Neuron (in vitro differentiated cells): ENCODE measurements at regions not wholly inside any gene's neighbourhood (a gene's known extent, or its start where the extent isn't known, plus 50 kb on each side); places are given as distances from the start of the nearest gene placed in this dataset.

ENCODE experiments used
- H2AFZ ChIP-seq: one replicate; pipeline ENCODE4 v1.6.1; 2013; ENCODE audit warnings: low read depth, mild to moderate bottlenecking, inconsistent platforms, low read length, moderate library complexity
- H3K27me3 ChIP-seq: one replicate; pipeline ENCODE4 v1.6.1; 2013; ENCODE audit warnings: low read length; ENCODE audit not compliant: insufficient read depth
- H3K36me3 ChIP-seq: one replicate; pipeline ENCODE4 v1.6.1; 2013; ENCODE audit warnings: low read length; ENCODE audit not compliant: insufficient read depth
- H3K4me1 ChIP-seq: one replicate; pipeline ENCODE4 v1.6.1; 2013; ENCODE audit warnings: low read length; ENCODE audit not compliant: insufficient read depth
- H3K4me3 ChIP-seq: 2 replicates; pipeline ENCODE4 v1.5.1; 2013; ENCODE audit warnings: mild to moderate bottlenecking, low read length, moderate library complexity
- H3K9me3 ChIP-seq: one replicate; pipeline ENCODE4 v1.6.1; 2013; ENCODE audit warnings: low read length

GRCh38 chr5:88144219-88145001 is 124.2 kb downstream of the TMEM161B start:
- Histone ChIP-seq H3K36me3 (no peaks in the 10 kb centered on the region), H3K27me3 (peaks cover 3% of the 10 kb centered on the region), H2AFZ (no peak overlapping the region), H3K4me3 (no peak overlapping the region), H3K4me1 (peaks cover 35% of the 10 kb centered on the region), H3K9me3 (no peaks in the 10 kb centered on the region)

- H3K36me3 ChIP-seq: no peaks in the 10 kb centered on the region
- peak overlapping the region; percentile 53 for H3K4me3 ChIP-seq
- H2AFZ ChIP-seq: no peak overlapping the region
- peaks cover 3% of the 10 kb centered on the region for H3K27me3 ChIP-seq
- no peaks in the 10 kb centered on the region for H3K9me3 ChIP-seq
- peaks cover 35% of the 10 kb centered on the region for H3K4me1 ChIP-seq
Measured at GRCh38 chr5:88143693-88144218, 124.9 kb downstream of the TMEM161B start.

- Histone ChIP-seq H3K4me3 (peak overlapping the region; percentile 53), H3K27me3 (peaks cover 5% of the 10 kb centered on the region), H3K9me3 (no peaks in the 10 kb centered on the region), H3K4me1 (peaks cover 35% of the 10 kb centered on the region), H3K36me3 (no peaks in the 10 kb centered on the region), H2AFZ (no peak overlapping the region)
Measured at GRCh38 chr5:88142886-88143692, 125.6 kb downstream of the TMEM161B start.

GRCh38 chr5:88142636-88142885 is 126.1 kb downstream of the TMEM161B start:
- Histone ChIP-seq H3K9me3 (no peaks in the 10 kb centered on the region), H3K4me3 (peak overlapping the region; percentile 53), H3K4me1 (peaks cover 35% of the 10 kb centered on the region), H3K36me3 (no peaks in the 10 kb centered on the region), H2AFZ (peak overlapping the region; percentile 18), H3K27me3 (peaks cover 6% of the 10 kb centered on the region)

- Histone ChIP-seq H3K9me3 (no peaks in the 10 kb centered on the region), H3K4me1 (peaks cover 33% of the 10 kb centered on the region), H2AFZ (peak overlapping the region; percentile 56), H3K4me3 (peak overlapping the region; percentile 53), H3K36me3 (no peaks in the 10 kb centered on the region), H3K27me3 (peaks cover 9% of the 10 kb centered on the region)
Measured at GRCh38 chr5:88140856-88141752, 127.5 kb downstream of the TMEM161B start.

- H3K4me1 ChIP-seq: peaks cover 29% of the 10 kb centered on the region
- peak overlapping the region; percentile 56 for H2AFZ ChIP-seq
- H3K4me3 ChIP-seq: peak overlapping the region; percentile 53
- H3K27me3 ChIP-seq: peaks cover 7% of the 10 kb centered on the region
- no peaks in the 10 kb centered on the region for H3K9me3 ChIP-seq
- H3K36me3 ChIP-seq: no peaks in the 10 kb centered on the region
Measured at GRCh38 chr5:88140396-88140855, 128.2 kb downstream of the TMEM161B start.

GRCh38 chr5:88130211-88130815 is 138.3 kb downstream of the TMEM161B start:
- peaks cover 5% of the 10 kb centered on the region for H3K9me3 ChIP-seq
- peaks cover 18% of the 10 kb centered on the region for H3K27me3 ChIP-seq
- H3K36me3 ChIP-seq: no peaks in the 10 kb centered on the region
- no peaks in the 10 kb centered on the region for H3K4me1 ChIP-seq
- no peak overlapping the region for H2AFZ ChIP-seq
- no peak overlapping the region for H3K4me3 ChIP-seq

GRCh38 chr5:88128813-88129212 is 139.8 kb downstream of the TMEM161B start:
- H2AFZ ChIP-seq: no peak overlapping the region
- H3K4me3 ChIP-seq: no peak overlapping the region
- peaks cover 11% of the 10 kb centered on the region for H3K27me3 ChIP-seq
- no peaks in the 10 kb centered on the region for H3K36me3 ChIP-seq
- H3K9me3 ChIP-seq: peaks cover 5% of the 10 kb centered on the region
- H3K4me1 ChIP-seq: no peaks in the 10 kb centered on the region

GRCh38 chr5:88119535-88120125 is 149.0 kb downstream of the TMEM161B start:
- Histone ChIP-seq H3K4me3 (no peak overlapping the region), H3K27me3 (peaks cover 6% of the 10 kb centered on the region), H3K36me3 (no peaks in the 10 kb centered on the region), H2AFZ (no peak overlapping the region), H3K9me3 (no peaks in the 10 kb centered on the region), H3K4me1 (no peaks in the 10 kb centered on the region)

- Histone ChIP-seq H2AFZ (no peak overlapping the region), H3K4me3 (no peak overlapping the region), H3K36me3 (no peaks in the 10 kb centered on the region), H3K9me3 (no peaks in the 10 kb centered on the region), H3K4me1 (no peaks in the 10 kb centered on the region), H3K27me3 (peaks cover 6% of the 10 kb centered on the region)
Measured at GRCh38 chr5:88118179-88118578, 150.5 kb downstream of the TMEM161B start.

- no peak overlapping the region for H3K4me3 ChIP-seq
- H3K36me3 ChIP-seq: no peaks in the 10 kb centered on the region
- no peaks in the 10 kb centered on the region for H3K9me3 ChIP-seq
- peaks cover 6% of the 10 kb centered on the region for H3K27me3 ChIP-seq
- H3K4me1 ChIP-seq: no peaks in the 10 kb centered on the region
- H2AFZ ChIP-seq: no peak overlapping the region
Measured at GRCh38 chr5:88117546-88117945, 151.1 kb downstream of the TMEM161B start.

GRCh38 chr5:88116396-88116795 is 152.2 kb downstream of the TMEM161B start:
- Histone ChIP-seq H3K4me3 (no peak overlapping the region), H3K4me1 (no peaks in the 10 kb centered on the region), H2AFZ (no peak overlapping the region), H3K9me3 (no peaks in the 10 kb centered on the region), H3K36me3 (no peaks in the 10 kb centered on the region), H3K27me3 (peaks cover 6% of the 10 kb centered on the region)
